ENCODE measurements at regions not wholly inside any gene's neighbourhood (a gene's known extent, or its start where the extent isn't known, plus 50 kb on each side); places are given as distances from the start of the nearest gene placed in this dataset.

GRCh38 chr9:129283705-129284606 lies 105.9 kb upstream of the IER5L start:
- no peak overlapping the region for H2BK120ac ChIP-seq (ENCODE audit: low read depth, low read length)
- DNase-seq (no peak), ATAC-seq (ENCODE audit: low read depth) (no peak)
- in situ Hi-C loops (cut with MboI; ENCODE audit: low sequenced_read_pairs), result no loop called here
- WGBS, 2 experiments (ENCODE audit: extremely low coverage in 2 of 2, insufficient read length in 1 of 2), result 84% methylated on average over 16 of the region's 28 CpGs; no CpG with 5 or more reads in 1 of the 2 experiments
- peak overlapping the region; percentile 65 for H2AK9ac ChIP-seq (replicated peaks; ENCODE audit: low read depth, low read length, poor library complexity)
- dilution Hi-C loops (cut with HindIII; ENCODE audit: low sequenced_read_pairs, unreplicated experiment), result no loop called here
- no peaks in the 10 kb centered on the region for H3K9me3 ChIP-seq (ENCODE audit: control insufficient read depth, insufficient read depth, low read length)
- H4K20me1 ChIP-seq (ENCODE audit: insufficient read depth, low read length), result no peaks in the 10 kb centered on the region
- no peak overlapping the region for H3K4ac ChIP-seq (ENCODE audit: low read depth, low read length)
- no peak overlapping the region for H3K14ac ChIP-seq (replicated peaks; ENCODE audit: low read depth, low read length)
- no peak overlapping the region for H3K27ac ChIP-seq (ENCODE audit: insufficient read depth, low read length)
- no peak for TF ChIP-seq USF2 (IDR thresholded peaks at IDR 0.05; ENCODE audit: low read depth, low read length)
- no peak for TF ChIP-seq FOS (IDR thresholded peaks at IDR 0.05; ENCODE audit: low read depth, low read length)
- H4K91ac ChIP-seq (ENCODE audit: insufficient read depth, low read depth, low read length), result no peak overlapping the region
- intact Hi-C loops (cut with micrococcal nuclease), result no loop called here
- ChIA-PET CTCF (no interaction called here), POLR2A (ENCODE audit: unreplicated experiment) (no interaction called here)
- no TSS peak for BruUV-seq (replicated peaks)
- no peak overlapping the region for H3K4me2 ChIP-seq (ENCODE audit: low read depth, low read length)
- no peaks in the 10 kb centered on the region for H3K4me1 ChIP-seq (ENCODE audit: control insufficient read depth, insufficient read depth, low read length)
- H3K56ac ChIP-seq (ENCODE audit: extremely low read depth, insufficient read depth, low read length), result no peak overlapping the region
- H2AFZ ChIP-seq (replicated peaks; ENCODE audit: low read length, poor library complexity), result peak overlapping the region; percentile 33
- no peaks in the 10 kb centered on the region for H3K9me1 ChIP-seq (ENCODE audit: insufficient read depth, low read length)
- H3K27me3 ChIP-seq (ENCODE audit: control insufficient read depth, insufficient read depth, low read length), result no peaks in the 10 kb centered on the region
- no peak overlapping the region for H4K5ac ChIP-seq (ENCODE audit: low read depth, low read length)
- no peak overlapping the region for H4K8ac ChIP-seq (ENCODE audit: low read depth in 2 of 2, low read length in 2 of 2)
- no peak overlapping the region for H2BK20ac ChIP-seq (ENCODE audit: low read depth, low read length)
- H3K9ac ChIP-seq (ENCODE audit: low read depth, low read length), result no peak overlapping the region
- H3K4me3 ChIP-seq (ENCODE audit: insufficient read depth, low read depth, low read length), result no peak overlapping the region
- H2AK5ac ChIP-seq (ENCODE audit: low read depth, low read length), result no peak overlapping the region; the same call in 1 of the 2 replicates
- H2BK15ac ChIP-seq (ENCODE audit: low read depth, low read length), result no peak overlapping the region
- no peaks in the 10 kb centered on the region for H3K36me3 ChIP-seq (ENCODE audit: control insufficient read depth, insufficient read depth, low read length)
- no peak overlapping the region for H3K18ac ChIP-seq (ENCODE audit: low read depth, low read length)
- H3K79me1 ChIP-seq (ENCODE audit: low read depth in 1 of 2, low read length in 2 of 2), result no peaks in the 10 kb centered on the region
- H2BK5ac ChIP-seq (ENCODE audit: low read depth, low read length, poor library complexity, severe bottlenecking), result no peak overlapping the region
- H3K23ac ChIP-seq (ENCODE audit: low read depth, low read length), result no peak overlapping the region
